HG02938 (cell line): ENCODE measurements at regions not wholly inside any gene's neighbourhood (a gene's known extent, or its start where the extent isn't known, plus 50 kb on each side); places are given as distances from the start of the nearest gene placed in this dataset.

ENCODE experiments used
- ATAC-seq: cut with Tn5 transposase; IDR thresholded peaks from one replicate; pipeline ENCODE4 v1.9.1; 2021; ENCODE audit warnings: mild to moderate bottlenecking, moderate library complexity; ENCODE audit not compliant: unreplicated experiment

GRCh38 chr3:67286586-67286985, 288.5 kb downstream of the KBTBD8 start:
- ATAC-seq = no peak

- no peak for ATAC-seq
These were observed 290.5 kb downstream of the KBTBD8 start for GRCh38 chr3:67288466-67289106.

- ATAC-seq = no peak
These were observed 291.5 kb downstream of the KBTBD8 start for GRCh38 chr3:67289626-67290025.

- ATAC-seq = no peak
These were observed 292.3 kb downstream of the KBTBD8 start for GRCh38 chr3:67290438-67290837.

GRCh38 chr3:67291287-67292252, 293.5 kb downstream of the KBTBD8 start:
- ATAC-seq = no peak

- ATAC-seq = no peak
These were observed 294.4 kb downstream of the KBTBD8 start for GRCh38 chr3:67292356-67293121.

- ATAC-seq = no peak
These were observed 296.2 kb downstream of the KBTBD8 start for GRCh38 chr3:67294341-67294740.

- no peak for ATAC-seq
These were observed 298.2 kb downstream of the KBTBD8 start for GRCh38 chr3:67296039-67296892.

GRCh38 chr3:67297715-67298475, 299.8 kb downstream of the KBTBD8 start:
- no peak for ATAC-seq

GRCh38 chr3:67301556-67301955, 303.4 kb downstream of the KBTBD8 start:
- no peak for ATAC-seq

GRCh38 chr3:67302489-67302888, 304.4 kb downstream of the KBTBD8 start:
- no peak for ATAC-seq

- no peak for ATAC-seq
These were observed 307.1 kb downstream of the KBTBD8 start for GRCh38 chr3:67305160-67305559.

GRCh38 chr3:67305922-67306321, 307.8 kb downstream of the KBTBD8 start:
- no peak for ATAC-seq

GRCh38 chr3:67311440-67311839, 313.3 kb downstream of the KBTBD8 start:
- no peak for ATAC-seq

GRCh38 chr3:67312155-67312554, 314.0 kb downstream of the KBTBD8 start:
- no peak for ATAC-seq

GRCh38 chr3:67318162-67318561, 320.1 kb downstream of the KBTBD8 start:
- no peak for ATAC-seq

GRCh38 chr3:67324554-67324953, 326.4 kb downstream of the KBTBD8 start:
- no peak for ATAC-seq
